Sigmoid colon (tissue), 6 donors: ENCODE measurements at regions not wholly inside any gene's neighbourhood (a gene's known extent, or its start where the extent isn't known, plus 50 kb on each side); places are given as distances from the start of the nearest gene placed in this dataset.

Experiments used
- DNase-seq: peaks from one replicate; pipeline ENCODE4 v3.0.0-alpha.2; 2019
- H3K27ac ChIP-seq, 4 donors: fragments of 200-600 bp; sonication (generic); one replicate each; pipeline ENCODE4 v1.5.1; 2016 to 2019; ENCODE audit warnings: mild to moderate bottlenecking in 1 of 4
- H3K27me3 ChIP-seq, 3 donors: fragments of 200-600 bp; sonication (generic); one replicate each; pipeline ENCODE4 v1.5.1; 2019; ENCODE audit warnings: mild to moderate bottlenecking in 1 of 3
- H3K36me3 ChIP-seq, 4 donors: fragments of 200-600 bp; sonication (generic); one replicate each; pipeline ENCODE4 v1.5.1; 2016 to 2019
- H3K4me1 ChIP-seq, 4 donors: fragments of 200-600 bp; sonication (generic); one replicate each; pipeline ENCODE4 v1.5.1; 2017 to 2019
- H3K4me3 ChIP-seq, 4 donors: fragments of 200-600 bp; sonication (generic); one replicate each; pipeline ENCODE4 v1.5.1; 2017 to 2019; ENCODE audit warnings: mild to moderate bottlenecking in 2 of 4, moderate library complexity in 1 of 4
- H3K9me3 ChIP-seq, 4 donors: fragments of 200-600 bp in 3 of 4; sonication (generic) in 3 of 4; one replicate each; pipeline versions ENCODE4 v1.5.1 to v1.6.1; 2013 to 2019
- CTCF ChIP-seq, 4 experiments: fragments of 450-650 bp in 3 of 4; fragments of 200-600 bp in 1 of 4; IDR thresholded peaks; one replicate each; pipeline ENCODE4 v1.5.1; 2016 to 2019; ENCODE audit warnings: antibody characterized with exemption in 4 of 4, mild to moderate bottlenecking in 3 of 4, moderate library complexity in 2 of 4
- EP300 ChIP-seq, 4 donors: sonication (generic); formaldehyde crosslinking; IDR thresholded peaks; one replicate each; pipeline ENCODE4 v1.6.1; 2017; ENCODE audit warnings: antibody characterized with exemption in 4 of 4
- POLR2A ChIP-seq, 2 donors: fragments of 450-650 bp; IDR thresholded peaks; one replicate each; pipeline ENCODE4 v1.6.1; 2016; ENCODE audit warnings: antibody characterized with exemption in 2 of 2, mild to moderate bottlenecking in 2 of 2, moderate library complexity in 2 of 2
- POLR2AphosphoS5 ChIP-seq, 4 donors: sonication (generic); formaldehyde crosslinking; IDR thresholded peaks; one replicate each; pipeline ENCODE4 v1.6.1; 2017; ENCODE audit warnings: antibody characterized with exemption in 4 of 4
- WGBS, 2 donors: extraction: QIAGEN DNeasy Blood & Tissue Kit; methylation state at CpG; one replicate each; pipeline ENCODE4 v1.1.7; 2013; 5-methylcytosine and 5-hydroxymethylcytosine counted together
- intact Hi-C: fragments of 100-400 bp; cut with DNase I; formaldehyde crosslinking; loops from one replicate; pipeline ENCODE4 v1.15.1; 2023
- donor health status: healthy with polysubstance abuse.
- donor health status: healthy.

- TF ChIP-seq CTCF (IDR thresholded peaks at IDR 0.05) (no peak), EP300 (IDR thresholded peaks at IDR 0.05) (no peak), POLR2AphosphoS5 (IDR thresholded peaks at IDR 0.05) (no peak), POLR2A (IDR thresholded peaks at IDR 0.05) (no peak)
- no peaks in the 10 kb centered on the region for H3K36me3 ChIP-seq
- no peak overlapping the region for H3K4me3 ChIP-seq
- no peak overlapping the region for H3K27ac ChIP-seq
- intact Hi-C loops = no loop called here
- H3K27me3 ChIP-seq = no peaks in the 10 kb centered on the region
- no peaks in the 10 kb centered on the region for H3K9me3 ChIP-seq
- no peak for DNase-seq
- H3K4me1 ChIP-seq = no peaks in the 10 kb centered on the region
- 92 to 95% methylated on average over 1 of the region's 1 CpG for WGBS, 2 donors
Observed at GRCh38 chr6:9657994-9658393, 756.9 kb downstream of the TFAP2A start.

- H3K9me3 ChIP-seq = peaks cover 0 to 3% (median 0%) of the 10 kb centered on the region in 4 donors
- intact Hi-C loops = no loop called here
- H3K27ac ChIP-seq = no peak overlapping the region
- H3K4me1 ChIP-seq = no peaks in the 10 kb centered on the region
- H3K36me3 ChIP-seq = no peaks in the 10 kb centered on the region
- WGBS, 2 donors = 25 to 45% methylated on average over 1 of the region's 1 CpG
- TF ChIP-seq CTCF (IDR thresholded peaks at IDR 0.05) (no peak), EP300 (IDR thresholded peaks at IDR 0.05) (no peak), POLR2A (IDR thresholded peaks at IDR 0.05) (no peak), POLR2AphosphoS5 (IDR thresholded peaks at IDR 0.05) (no peak)
- H3K4me3 ChIP-seq = no peak overlapping the region
- no peak for DNase-seq
- H3K27me3 ChIP-seq = no peaks in the 10 kb centered on the region
Observed at GRCh38 chr6:9647599-9647998, 767.3 kb downstream of the TFAP2A start.

- intact Hi-C loops = no loop called here
- no peak for DNase-seq
- H3K27me3 ChIP-seq = no peaks in the 10 kb centered on the region
- H3K27ac ChIP-seq = no peak overlapping the region
- no peaks in the 10 kb centered on the region for H3K36me3 ChIP-seq
- TF ChIP-seq CTCF (IDR thresholded peaks at IDR 0.05) (no peak), POLR2AphosphoS5 (IDR thresholded peaks at IDR 0.05) (no peak), POLR2A (IDR thresholded peaks at IDR 0.05) (no peak), EP300 (IDR thresholded peaks at IDR 0.05) (no peak)
- H3K4me3 ChIP-seq = no peak overlapping the region
- H3K4me1 ChIP-seq = no peaks in the 10 kb centered on the region
- H3K9me3 ChIP-seq = peaks cover 0 to 3% (median 0%) of the 10 kb centered on the region in 4 donors
Observed at GRCh38 chr6:9647071-9647445, 767.8 kb downstream of the TFAP2A start.

- Histone ChIP-seq H3K4me1 (no peaks in the 10 kb centered on the region), H3K9me3 (peaks cover 0 to 3% (median 0%) of the 10 kb centered on the region in 4 donors), H3K36me3 (no peaks in the 10 kb centered on the region), H3K27ac (no peak overlapping the region), H3K27me3 (no peaks in the 10 kb centered on the region), H3K4me3 (no peak overlapping the region)
- TF ChIP-seq POLR2AphosphoS5 (IDR thresholded peaks at IDR 0.05) (no peak), CTCF (IDR thresholded peaks at IDR 0.05) (no peak), POLR2A (IDR thresholded peaks at IDR 0.05) (no peak), EP300 (IDR thresholded peaks at IDR 0.05) (no peak)
- intact Hi-C loops = no loop called here
- no peak for DNase-seq
- 75 to 80% methylated on average over 4 of the region's 4 CpGs for WGBS, 2 donors
Observed at GRCh38 chr6:9646342-9647070, 768.4 kb downstream of the TFAP2A start.

GRCh38 chr6:9638861-9639260 is 776.0 kb downstream of the TFAP2A start:
- Histone ChIP-seq H3K36me3 (no peaks in the 10 kb centered on the region), H3K4me1 (no peaks in the 10 kb centered on the region), H3K27ac (no peak overlapping the region), H3K27me3 (no peaks in the 10 kb centered on the region), H3K4me3 (no peak overlapping the region), H3K9me3 (no peaks in the 10 kb centered on the region)
- DNase-seq = no peak
- TF ChIP-seq POLR2A (IDR thresholded peaks at IDR 0.05) (no peak), CTCF (IDR thresholded peaks at IDR 0.05) (no peak), EP300 (IDR thresholded peaks at IDR 0.05) (no peak), POLR2AphosphoS5 (IDR thresholded peaks at IDR 0.05) (no peak)
- 91 to 93% methylated on average over 3 of the region's 3 CpGs for WGBS, 2 donors
- intact Hi-C loops = no loop called here
